ENCODE measurements at regions not wholly inside any gene's neighbourhood (a gene's known extent, or its start where the extent isn't known, plus 50 kb on each side); places are given as distances from the start of the nearest gene placed in this dataset.

DNA sequence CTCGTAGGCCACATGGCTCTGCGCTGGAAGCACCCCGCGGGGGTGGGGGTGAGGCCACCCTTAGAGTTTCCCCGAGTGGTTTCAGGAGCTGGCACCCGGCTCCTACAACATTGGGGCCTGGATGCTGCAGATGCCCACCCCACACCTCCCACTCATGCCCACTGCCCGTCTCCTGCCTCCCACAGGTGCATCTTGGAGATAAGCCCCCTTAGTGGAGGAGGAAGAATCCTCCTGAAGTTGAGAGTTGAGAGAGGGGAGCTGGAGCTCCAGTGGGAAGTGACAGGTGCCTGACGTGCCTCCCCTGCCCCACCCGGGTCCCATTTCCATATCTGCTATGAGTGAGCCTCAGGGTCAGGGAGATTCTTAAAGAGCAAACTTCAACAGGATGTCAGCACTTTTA, 341.3 kb downstream of the TEX29 start:
- H3K9me3 ChIP-seq = no peaks in the 10 kb centered on the region
- no peak for TF ChIP-seq POLR2A (IDR thresholded peaks at IDR 0.05)
- TF ChIP-seq, protein P1, sequence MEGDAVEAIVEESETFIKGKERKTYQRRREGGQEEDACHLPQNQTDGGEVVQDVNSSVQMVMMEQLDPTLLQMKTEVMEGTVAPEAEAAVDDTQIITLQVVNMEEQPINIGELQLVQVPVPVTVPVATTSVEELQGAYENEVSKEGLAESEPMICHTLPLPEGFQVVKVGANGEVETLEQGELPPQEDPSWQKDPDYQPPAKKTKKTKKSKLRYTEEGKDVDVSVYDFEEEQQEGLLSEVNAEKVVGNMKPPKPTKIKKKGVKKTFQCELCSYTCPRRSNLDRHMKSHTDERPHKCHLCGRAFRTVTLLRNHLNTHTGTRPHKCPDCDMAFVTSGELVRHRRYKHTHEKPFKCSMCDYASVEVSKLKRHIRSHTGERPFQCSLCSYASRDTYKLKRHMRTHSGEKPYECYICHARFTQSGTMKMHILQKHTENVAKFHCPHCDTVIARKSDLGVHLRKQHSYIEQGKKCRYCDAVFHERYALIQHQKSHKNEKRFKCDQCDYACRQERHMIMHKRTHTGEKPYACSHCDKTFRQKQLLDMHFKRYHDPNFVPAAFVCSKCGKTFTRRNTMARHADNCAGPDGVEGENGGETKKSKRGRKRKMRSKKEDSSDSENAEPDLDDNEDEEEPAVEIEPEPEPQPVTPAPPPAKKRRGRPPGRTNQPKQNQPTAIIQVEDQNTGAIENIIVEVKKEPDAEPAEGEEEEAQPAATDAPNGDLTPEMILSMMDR (IDR thresholded peaks at IDR 0.05) = no peak
- H3K27ac ChIP-seq = no peak overlapping the region
- intact Hi-C loops (cut with DNase I; ENCODE audit: low total_unique reads) = no loop called here
- no peak for DNase-seq
- no peaks in the 10 kb centered on the region for H3K36me3 ChIP-seq
- H3K4me3 ChIP-seq = no peak overlapping the region
- no peaks in the 10 kb centered on the region for H3K27me3 ChIP-seq
- H3K4me1 ChIP-seq = peaks cover 0 to 5% of the 10 kb centered on the region in 2 donors

DNA sequence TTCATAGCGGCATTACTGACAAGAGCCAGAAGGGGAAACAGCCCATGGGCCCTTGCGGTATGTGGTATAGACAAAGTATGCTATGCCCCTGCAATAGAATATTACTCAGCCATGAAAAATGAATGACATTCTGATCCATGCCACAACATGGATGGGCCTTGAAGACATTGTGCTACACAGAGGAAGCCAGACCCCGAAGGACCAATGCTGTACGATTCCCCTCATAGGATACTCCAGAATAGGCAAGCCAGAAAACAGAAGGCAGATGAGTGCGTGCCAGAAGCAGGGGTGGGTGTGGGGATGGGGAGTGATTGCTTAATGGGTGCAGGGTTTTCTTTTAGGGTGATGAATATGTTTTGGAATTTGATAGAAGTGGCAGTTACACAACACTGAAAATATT, 342.0 kb downstream of the TEX29 start:
- peak; percentile 19 to 62 for DNase-seq

DNA sequence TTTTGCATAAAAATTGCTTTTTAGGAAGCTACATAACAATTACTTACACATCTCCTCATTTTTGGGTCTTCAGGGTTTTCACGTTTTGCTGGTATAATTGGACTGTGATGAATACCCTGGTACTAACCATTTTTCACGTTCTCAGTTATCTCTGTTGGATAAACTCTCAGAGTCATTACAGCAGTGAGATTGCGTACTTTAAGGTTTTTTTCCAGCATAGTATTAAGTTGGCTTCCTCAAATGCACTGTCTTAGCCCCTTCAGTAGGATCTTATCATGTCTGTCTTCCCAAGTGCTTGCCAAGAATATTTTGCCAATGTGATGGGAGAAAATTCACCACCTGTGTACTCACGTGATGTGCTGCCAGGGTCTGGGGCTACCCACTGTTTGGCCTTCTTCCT, 342.5 kb downstream of the TEX29 start:
- intact Hi-C loops (cut with DNase I; ENCODE audit: low total_unique reads) = no loop called here
- Histone ChIP-seq H3K4me1 (peaks cover 0 to 5% of the 10 kb centered on the region in 2 donors), H3K27ac (peak overlapping the region in 1 of 2 donors; percentile 31)

More for the DNA sequence above, 342.0 kb downstream of the TEX29 start:
- Histone ChIP-seq H3K27ac (no peak overlapping the region), H3K4me1 (peaks cover 0 to 5% of the 10 kb centered on the region in 2 donors), H3K36me3 (no peaks in the 10 kb centered on the region), H3K4me3 (no peak overlapping the region), H3K27me3 (no peaks in the 10 kb centered on the region), H3K9me3 (no peaks in the 10 kb centered on the region)
- TF ChIP-seq POLR2A (IDR thresholded peaks at IDR 0.05) = no peak
- TF ChIP-seq, protein P1 (IDR thresholded peaks at IDR 0.05) = no peak
- intact Hi-C loops (cut with DNase I; ENCODE audit: low total_unique reads) = no loop called here

DNA sequence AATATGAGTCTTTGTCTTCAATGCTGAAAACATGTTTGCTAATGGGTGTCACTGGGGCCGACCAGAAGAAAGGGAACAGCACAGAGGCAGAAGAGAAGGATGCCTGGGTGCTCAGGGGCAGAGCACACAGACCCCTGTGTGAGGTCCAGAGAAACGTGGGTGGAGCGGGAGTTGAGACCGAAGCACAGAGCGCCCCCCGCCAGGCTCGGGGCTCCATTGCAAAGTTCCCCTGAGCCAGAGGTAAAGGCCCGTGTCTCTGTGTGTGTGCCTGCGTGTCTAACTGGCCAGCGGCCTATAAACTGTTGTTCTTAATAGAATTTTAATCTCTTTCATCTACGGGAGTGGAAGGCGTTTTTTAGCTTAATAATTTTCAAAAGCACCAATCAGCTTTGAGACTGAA, 343.1 kb downstream of the TEX29 start:
- DNase-seq = no peak
- no peak for TF ChIP-seq POLR2A (IDR thresholded peaks at IDR 0.05)
- TF ChIP-seq, protein P1 (IDR thresholded peaks at IDR 0.05) = no peak
- peaks cover 0 to 5% of the 10 kb centered on the region in 2 donors for H3K4me1 ChIP-seq
- intact Hi-C loops (cut with DNase I; ENCODE audit: low total_unique reads) = no loop called here
- no peaks in the 10 kb centered on the region for H3K27me3 ChIP-seq
- H3K9me3 ChIP-seq = no peaks in the 10 kb centered on the region
- H3K36me3 ChIP-seq = no peaks in the 10 kb centered on the region
- no peak overlapping the region for H3K4me3 ChIP-seq
- peak overlapping the region in 1 of 2 donors; percentile 31 for H3K27ac ChIP-seq

More for the DNA sequence above, 342.5 kb downstream of the TEX29 start:
- Histone ChIP-seq H3K9me3 (no peaks in the 10 kb centered on the region), H3K27me3 (no peaks in the 10 kb centered on the region), H3K4me3 (no peak overlapping the region), H3K36me3 (no peaks in the 10 kb centered on the region)
- TF ChIP-seq, protein P1 (IDR thresholded peaks at IDR 0.05) = no peak
- no peak for DNase-seq

DNA sequence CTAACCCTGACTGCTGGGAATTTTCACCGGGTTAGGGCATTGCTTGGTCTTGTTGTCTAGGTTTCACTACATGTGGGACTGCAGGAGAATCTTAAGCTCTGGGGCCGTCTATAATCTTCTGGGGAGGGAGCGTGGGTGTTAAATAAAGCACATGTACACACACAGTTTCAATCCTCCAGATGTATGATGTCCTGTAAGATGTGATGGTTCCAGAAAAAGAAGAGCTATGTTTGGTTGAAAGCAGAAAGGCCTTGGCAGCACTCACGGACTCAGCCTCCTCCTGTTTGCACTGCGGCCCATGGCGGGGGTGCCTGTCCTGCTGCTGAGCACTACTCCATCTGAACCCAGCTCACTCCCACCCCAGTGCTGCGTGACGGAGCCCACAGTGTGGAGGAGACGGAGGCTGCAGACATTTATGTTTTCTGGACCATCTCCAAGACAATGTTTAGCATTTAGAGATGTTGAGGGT, 343.5 kb downstream of the TEX29 start:
- Histone ChIP-seq H3K9me3 (no peaks in the 10 kb centered on the region), H3K4me1 (peaks cover 0 to 5% of the 10 kb centered on the region in 2 donors), H3K36me3 (no peaks in the 10 kb centered on the region), H3K27ac (peak overlapping the region in 1 of 2 donors; percentile 31), H3K27me3 (no peaks in the 10 kb centered on the region), H3K4me3 (no peak overlapping the region)
- TF ChIP-seq, protein P1 (IDR thresholded peaks at IDR 0.05) = no peak
- no peak for TF ChIP-seq POLR2A (IDR thresholded peaks at IDR 0.05)
- no peak for DNase-seq
- intact Hi-C loops (cut with DNase I; ENCODE audit: low total_unique reads) = no loop called here

Measured in uterus (tissue), 3 donors.